AG09319 (cell line): ENCODE measurements at regions not wholly inside any gene's neighbourhood (a gene's known extent, or its start where the extent isn't known, plus 50 kb on each side); places are given as distances from the start of the nearest gene placed in this dataset.
A peak's percentile ranks its signal among the peaks of the same experiment; 100 is the strongest.

Experiments
- DNase-seq: peaks from one replicate; pipeline ENCODE4 v3.0.0-alpha.2; 2010; ENCODE audit warnings: low read depth; ENCODE audit errors: extremely low read depth
- TF ChIP-seq, protein P1 (sequence below): IDR thresholded peaks from 2 replicates; pipeline ENCODE4 v1.5.1; 2011; ENCODE audit warnings: low read depth, mild to moderate bottlenecking, inconsistent platforms, low read length, moderate library complexity

DNA sequence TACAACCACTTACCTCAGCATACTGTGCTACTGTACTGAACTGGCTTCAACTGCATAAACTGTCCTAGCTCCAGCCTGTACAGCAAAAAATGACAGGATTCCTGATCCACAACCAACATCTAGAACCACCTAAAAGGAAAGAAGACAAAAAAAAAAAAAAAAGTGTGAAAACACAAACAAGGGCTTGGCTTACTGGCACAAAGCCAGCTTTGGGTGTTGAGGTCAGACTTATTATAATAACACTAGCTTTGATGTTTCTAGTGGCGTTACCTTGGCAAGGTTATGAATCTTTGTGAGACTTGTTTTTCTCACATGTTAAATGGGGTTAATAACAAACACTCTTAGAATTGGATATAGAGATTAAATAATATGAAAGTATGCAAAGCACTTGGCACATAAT lies 148.5 kb upstream of the PUM3 start:
- no peak for DNase-seq
- TF ChIP-seq, protein P1, sequence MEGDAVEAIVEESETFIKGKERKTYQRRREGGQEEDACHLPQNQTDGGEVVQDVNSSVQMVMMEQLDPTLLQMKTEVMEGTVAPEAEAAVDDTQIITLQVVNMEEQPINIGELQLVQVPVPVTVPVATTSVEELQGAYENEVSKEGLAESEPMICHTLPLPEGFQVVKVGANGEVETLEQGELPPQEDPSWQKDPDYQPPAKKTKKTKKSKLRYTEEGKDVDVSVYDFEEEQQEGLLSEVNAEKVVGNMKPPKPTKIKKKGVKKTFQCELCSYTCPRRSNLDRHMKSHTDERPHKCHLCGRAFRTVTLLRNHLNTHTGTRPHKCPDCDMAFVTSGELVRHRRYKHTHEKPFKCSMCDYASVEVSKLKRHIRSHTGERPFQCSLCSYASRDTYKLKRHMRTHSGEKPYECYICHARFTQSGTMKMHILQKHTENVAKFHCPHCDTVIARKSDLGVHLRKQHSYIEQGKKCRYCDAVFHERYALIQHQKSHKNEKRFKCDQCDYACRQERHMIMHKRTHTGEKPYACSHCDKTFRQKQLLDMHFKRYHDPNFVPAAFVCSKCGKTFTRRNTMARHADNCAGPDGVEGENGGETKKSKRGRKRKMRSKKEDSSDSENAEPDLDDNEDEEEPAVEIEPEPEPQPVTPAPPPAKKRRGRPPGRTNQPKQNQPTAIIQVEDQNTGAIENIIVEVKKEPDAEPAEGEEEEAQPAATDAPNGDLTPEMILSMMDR, result no peak

DNA sequence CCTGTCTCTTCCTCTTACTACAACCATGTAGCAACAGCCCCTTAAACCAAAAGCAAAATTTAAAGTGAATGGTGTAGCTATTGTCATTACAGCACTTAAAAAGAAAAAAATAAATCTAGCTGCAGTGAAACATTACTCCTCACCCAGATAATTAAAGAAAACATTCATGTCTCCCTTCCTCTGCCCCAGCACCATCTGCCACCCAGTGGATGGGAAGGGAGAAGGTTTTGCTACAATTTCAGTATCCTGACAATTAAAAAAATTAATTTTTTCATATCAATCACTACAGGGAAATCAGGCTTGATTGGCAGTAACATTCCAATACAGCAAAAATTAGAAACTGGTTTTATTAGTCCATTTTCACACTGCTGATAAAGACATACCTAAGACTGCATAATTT lies 147.4 kb upstream of the PUM3 start:
- no peak for DNase-seq
- TF ChIP-seq, protein P1, result peak; percentile 4

DNA sequence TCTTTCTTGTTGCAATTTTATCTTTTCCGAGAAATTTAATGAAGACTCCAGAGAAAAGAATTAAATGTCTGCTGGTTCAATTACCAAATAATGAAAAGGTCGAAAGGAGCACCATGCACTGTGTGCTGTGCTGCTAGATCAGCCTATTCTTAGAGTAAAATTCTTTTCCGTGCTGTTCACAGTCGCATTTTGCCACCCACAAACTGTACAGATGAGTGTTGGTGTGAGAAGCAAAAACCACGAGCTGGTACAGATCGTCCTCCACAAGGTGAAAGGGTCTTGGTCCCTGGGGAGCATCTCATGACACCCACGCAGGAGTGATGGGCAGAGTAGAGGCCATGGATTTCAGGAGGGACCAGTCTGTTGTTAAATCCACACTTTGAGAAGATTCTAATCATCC lies 143.8 kb upstream of the PUM3 start:
- DNase-seq, result no peak
- TF ChIP-seq, protein P1, result no peak

DNA sequence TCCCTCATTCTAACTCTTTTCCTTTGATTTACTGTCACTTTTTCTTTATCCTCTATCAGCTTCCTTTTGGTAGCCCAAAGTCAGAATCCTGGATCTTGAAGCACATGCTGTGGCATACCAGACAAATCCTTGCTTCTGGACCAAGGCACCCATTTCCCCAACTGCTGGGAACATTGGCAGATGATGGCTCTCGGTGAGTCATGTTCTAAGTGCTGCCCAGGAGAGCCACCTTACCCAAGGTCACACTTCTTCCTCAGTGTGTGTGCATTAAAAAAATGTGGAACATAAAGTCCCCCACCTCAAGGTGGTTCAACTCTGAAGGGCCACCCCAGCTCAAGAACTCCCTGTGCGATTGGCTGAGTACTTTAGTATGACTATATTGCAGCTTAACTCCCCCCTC lies 141.4 kb upstream of the PUM3 start:
- TF ChIP-seq, protein P1, result no peak
- DNase-seq, result no peak

DNA sequence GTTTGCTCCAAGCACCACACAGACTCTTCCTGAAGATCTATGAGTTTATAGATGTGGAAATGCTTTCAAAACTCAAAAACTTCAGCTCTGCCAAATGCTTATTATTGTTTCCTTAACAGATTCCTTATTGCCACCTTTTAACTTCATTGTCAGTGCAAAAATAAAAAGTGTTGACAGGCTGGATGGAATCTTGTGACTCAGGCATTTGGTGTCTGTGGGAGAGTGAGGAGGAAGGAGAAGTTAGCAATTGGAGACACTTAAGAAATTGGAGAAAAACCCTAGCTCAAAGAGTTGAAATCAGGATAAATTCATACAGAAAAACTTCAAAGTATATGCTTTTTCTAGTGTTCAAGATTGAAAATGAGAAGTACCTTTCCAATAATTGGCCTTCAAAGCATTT lies 140.6 kb upstream of the PUM3 start:
- DNase-seq, result no peak
- TF ChIP-seq, protein P1, result no peak

DNA sequence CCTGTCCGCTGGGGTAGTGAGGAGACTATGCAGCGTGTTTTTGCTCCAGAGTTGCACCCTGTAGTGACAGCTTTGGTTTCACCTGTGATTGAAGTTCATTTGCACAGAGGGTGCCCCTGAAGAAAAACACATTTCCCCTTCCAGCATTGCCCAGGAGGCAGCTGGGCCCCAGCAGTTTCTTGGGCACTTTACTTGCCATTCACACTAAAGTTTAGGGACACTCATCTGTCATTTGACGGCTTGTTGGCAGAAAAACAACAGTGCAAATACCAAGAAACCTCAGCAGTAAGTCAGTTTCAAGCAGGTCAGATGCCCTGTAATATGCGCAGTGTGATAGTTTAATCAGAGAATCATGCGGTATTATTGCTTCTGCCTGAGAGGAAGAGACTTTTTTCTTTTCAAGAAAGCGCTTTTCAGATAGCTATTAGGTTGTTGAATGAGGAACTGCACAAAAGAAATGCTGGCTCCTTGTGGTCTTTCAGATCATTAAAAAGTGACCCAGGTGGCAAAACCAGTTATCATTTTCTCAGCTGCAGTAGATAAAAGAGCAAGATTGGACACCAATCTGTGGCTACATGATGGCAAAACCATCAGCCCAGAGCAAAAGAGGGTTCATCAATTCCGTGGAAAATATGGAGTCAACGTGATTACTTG lies 136.2 kb upstream of the PUM3 start:
- DNase-seq, result no peak
- TF ChIP-seq, protein P1, result no peak

DNA sequence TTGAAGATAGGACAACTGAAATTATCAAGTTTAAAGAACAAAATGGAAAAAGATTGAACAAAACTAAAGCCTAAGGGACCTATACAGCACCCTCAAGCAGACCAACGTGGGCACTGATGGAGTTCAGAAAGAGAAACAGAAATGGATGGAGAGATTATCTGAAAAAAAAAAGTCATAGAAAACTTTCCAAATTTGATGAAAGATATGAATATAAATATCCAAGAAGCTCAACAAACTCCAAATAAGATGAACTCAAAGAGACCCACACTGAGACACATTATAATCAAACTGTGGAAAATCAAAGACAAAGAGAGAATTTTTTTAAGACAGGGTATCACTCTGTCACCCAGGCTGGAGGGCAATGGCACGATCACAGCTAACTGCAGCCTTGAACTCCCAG lies 128.6 kb upstream of the PUM3 start:
- TF ChIP-seq, protein P1, result no peak
- no peak for DNase-seq
